Hematopoietic multipotent progenitor cell treated with erythropoietin and hydrocortisone succinate and interleukin-3 and kit ligand, for 4 days (in vitro differentiated cells): ENCODE measurements at regions not wholly inside any gene's neighbourhood (a gene's known extent, or its start where the extent isn't known, plus 50 kb on each side); places are given as distances from the start of the nearest gene placed in this dataset.
"Not testable (repeated sequence)": the region's sequence is repeated elsewhere in the genome, so short reads cannot be mapped to it uniquely, and the experiment has no call there.

Experiments
- DNase-seq: peaks from one replicate; pipeline ENCODE4 v3.0.0-alpha.2; 2015

- DNase-seq, result no peak
Measured at GRCh38 chr5:67917561-67917960, 298.0 kb upstream of the PIK3R1 start.

- no peak for DNase-seq
Measured at GRCh38 chr5:67910546-67910945, 305.0 kb upstream of the PIK3R1 start.

GRCh38 chr5:67908126-67908765, 307.3 kb upstream of the PIK3R1 start:
- DNase-seq, result no peak

- DNase-seq, result no peak
Measured at GRCh38 chr5:67904366-67904765, 311.2 kb upstream of the PIK3R1 start.

DNA sequence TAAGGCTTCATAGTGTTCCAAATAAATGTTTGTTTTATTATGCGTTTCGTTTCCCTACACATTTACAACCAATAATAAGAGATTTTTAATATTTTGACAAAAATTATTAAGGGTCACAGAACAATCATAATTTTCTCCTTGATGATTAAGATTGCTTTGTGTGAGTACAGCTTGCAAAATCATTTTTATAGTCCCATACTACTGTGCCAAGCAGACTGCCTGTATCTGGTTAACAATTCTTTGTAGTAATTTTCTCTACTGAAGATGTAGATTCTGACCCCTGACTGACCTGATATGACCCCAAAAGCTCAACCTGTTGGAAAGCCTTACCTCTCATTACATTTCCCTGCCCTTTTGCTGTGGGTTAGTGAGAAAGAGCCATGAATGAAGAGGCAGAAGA, 311.9 kb upstream of the PIK3R1 start:
- DNase-seq, result no peak

DNA sequence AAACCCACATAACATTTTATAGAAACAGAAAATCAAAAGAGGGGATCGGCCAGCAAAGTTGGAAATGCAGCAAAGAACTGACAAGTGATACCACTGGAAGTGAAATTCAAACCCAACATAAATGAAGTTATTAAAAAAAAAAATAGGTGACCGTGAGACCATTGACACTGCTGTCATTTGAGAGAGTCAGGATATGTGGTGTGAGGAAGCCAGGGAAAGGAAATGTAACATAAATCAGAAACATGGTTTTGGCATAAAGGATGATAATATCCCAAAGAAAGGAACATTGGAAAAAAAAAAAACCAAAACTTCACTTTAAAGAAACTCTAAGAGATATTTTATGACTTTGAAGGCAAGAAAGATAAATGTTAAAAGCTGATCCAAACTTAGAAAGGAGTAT, 312.4 kb upstream of the PIK3R1 start:
- DNase-seq, result no peak

- no peak for DNase-seq
Measured at GRCh38 chr5:67902497-67902830, 313.1 kb upstream of the PIK3R1 start.

- DNase-seq, result no peak
Measured at GRCh38 chr5:67901814-67902496, 313.6 kb upstream of the PIK3R1 start.

DNA sequence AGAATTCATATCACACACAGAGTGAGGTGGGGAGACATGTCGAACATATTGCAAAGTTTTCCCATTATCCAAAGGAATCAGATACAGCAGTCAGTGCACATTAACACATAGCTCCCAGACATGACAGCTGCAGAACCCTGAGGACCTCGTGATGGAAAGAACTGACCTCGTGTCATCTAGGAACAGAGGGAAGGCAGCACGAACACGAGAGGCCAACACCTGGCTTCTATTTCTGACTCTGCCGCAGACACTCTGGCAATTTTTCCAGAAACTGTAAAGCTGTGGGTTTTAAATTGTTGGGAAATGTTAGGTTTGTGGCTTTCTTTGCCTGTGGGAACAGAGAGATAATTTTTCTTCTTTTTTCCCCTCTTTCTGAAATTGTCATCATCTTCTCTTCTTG, 315.0 kb upstream of the PIK3R1 start:
- DNase-seq, result no peak

- no peak for DNase-seq
Measured at GRCh38 chr5:67897980-67898379, 317.6 kb upstream of the PIK3R1 start.

DNA sequence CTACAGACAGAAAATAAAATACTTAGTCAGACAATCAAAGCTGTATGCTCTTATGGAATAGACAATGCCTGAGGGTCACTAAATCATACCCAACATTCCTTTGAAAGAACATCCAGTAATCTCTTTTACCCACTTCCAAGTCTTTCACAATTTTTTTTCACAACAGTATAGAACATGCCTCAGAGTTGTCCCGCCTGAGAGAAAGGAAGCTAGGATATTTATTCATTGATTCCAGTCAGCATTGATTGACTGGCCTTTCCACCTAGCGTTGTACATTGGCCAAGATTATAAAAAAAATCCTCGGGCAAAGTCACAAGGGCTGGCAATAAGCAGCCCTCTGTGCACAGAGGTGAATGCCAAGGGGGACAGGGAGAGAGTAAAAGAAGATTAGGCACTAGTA, 318.1 kb upstream of the PIK3R1 start:
- no peak for DNase-seq

DNA sequence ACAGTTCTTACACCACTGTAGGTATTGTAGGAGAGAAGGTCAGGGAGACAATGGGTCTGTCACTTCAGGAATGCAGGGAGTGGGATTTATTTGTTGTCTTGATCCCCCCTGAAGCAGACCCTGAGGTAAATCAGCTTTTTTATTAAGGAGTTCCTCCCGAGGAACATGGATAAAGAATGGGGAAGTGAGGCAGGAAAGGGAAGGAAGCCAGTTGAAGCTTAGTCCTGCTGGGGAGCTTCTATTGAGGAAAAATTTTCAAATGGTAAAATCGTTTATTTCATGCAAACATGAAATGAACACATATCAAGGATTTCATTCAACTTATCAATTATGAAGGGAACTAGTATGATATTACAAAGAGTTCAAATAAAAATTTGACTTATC, 318.6 kb upstream of the PIK3R1 start:
- DNase-seq, result no peak

DNA sequence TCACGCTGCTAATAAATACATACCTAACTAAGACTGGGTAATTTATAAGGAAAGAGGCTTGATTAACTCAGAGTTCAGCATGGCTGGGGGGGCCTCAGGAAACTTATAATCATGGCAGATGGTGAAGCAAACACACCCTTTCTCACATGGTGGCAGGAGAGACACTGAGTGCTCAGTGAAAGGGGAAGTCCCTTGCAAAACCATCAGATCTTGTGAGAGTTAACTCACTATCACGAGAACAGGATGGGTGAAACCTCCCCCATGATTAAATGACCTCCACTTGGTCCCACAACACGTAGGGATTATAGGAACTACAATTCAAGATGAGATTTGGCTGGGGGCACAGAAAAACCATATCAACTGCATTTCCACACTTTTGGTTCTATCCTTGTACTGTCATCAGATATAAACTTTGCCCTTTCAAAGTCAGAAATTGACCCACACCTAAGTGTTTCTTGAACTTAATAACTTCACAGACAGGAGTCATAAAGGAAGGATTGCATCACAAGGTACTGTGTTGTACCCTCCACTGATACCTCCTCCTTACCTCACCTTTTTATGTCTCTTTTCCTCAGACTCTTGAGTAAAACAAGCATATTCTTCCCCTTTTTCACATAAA, 319.1 kb upstream of the PIK3R1 start:
- peak; percentile 48 for DNase-seq

DNA sequence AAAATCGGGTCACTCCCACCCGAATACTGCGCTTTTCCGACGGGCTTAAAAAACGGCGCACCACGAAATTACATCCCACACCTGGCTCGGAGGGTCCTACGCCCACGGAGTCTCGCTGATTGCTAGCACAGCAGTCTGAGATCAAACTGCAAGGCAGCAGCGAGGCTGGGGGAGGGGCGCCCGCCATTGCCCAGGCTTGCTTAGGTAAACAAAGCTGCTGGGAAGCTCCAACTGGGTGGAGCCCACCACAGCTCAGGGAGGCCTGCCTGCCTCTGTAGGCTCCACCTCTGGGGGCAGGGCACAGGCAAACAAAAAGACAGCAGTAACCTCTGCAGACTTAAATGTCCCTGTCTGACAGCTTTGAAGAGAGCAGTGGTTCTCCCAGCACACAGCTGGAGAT, 325.7 kb upstream of the PIK3R1 start:
- DNase-seq, result not testable (repeated sequence)

- peak; percentile 73 for DNase-seq
Measured at GRCh38 chr5:67887748-67888161, 327.8 kb upstream of the PIK3R1 start.

- no peak for DNase-seq
Measured at GRCh38 chr5:67886761-67887160, 328.8 kb upstream of the PIK3R1 start.

DNA sequence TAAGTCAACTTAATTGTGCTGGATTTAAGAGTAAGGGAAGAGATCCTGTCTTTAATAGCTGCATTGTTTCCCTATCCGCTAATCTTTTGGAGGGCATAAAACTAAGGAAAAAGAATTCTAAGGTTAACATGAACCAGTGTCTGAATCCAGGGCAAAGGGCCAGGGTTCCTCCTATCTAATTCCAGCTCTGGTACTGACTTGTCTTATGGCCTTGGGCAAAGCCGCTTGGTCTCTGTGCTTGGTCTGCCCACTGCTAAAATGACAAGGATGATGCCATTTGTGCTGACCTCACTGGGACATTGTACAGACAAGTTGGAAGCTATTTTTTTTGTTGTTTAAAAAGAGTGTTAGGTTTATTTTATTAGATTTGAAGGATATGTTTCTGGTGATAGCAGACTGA, 334.7 kb upstream of the PIK3R1 start:
- DNase-seq, result no peak

DNA sequence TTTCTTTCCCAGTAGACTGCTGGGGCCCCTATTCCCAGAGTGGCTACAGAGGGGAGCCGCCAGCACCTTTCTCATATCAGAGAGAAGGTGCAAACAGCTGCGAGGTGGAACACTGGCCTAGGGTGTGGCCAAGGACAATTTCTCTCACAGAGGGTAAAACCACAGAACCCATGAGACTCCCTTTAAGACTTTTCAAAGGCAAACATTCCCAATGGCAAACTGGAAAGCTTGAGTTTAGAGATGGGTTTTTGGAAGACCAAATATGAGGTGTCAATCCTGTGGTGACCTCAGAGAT, 335.1 kb upstream of the PIK3R1 start:
- no peak for DNase-seq

GRCh38 chr5:67879620-67880510, 335.7 kb upstream of the PIK3R1 start:
- peak; percentile 15 for DNase-seq

DNA sequence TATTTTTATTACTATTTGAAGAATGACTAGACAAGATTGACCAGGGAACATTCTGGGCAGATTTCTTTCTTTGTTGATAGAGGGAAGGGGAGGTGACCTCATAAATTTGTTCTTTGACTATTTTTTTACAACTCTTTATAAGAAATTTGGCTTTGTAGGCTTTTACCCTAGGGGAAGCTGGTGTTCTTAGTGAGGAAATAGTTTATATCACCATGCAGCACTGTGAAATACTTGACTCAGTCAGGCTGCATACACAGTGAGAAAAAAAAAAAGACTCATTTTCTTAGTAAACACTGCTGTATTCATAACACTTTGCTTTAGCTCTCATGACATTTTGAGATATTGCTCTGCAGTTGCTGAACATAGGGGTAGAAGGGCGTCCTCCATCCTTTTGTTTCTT, 336.6 kb upstream of the PIK3R1 start:
- DNase-seq, result no peak

DNA sequence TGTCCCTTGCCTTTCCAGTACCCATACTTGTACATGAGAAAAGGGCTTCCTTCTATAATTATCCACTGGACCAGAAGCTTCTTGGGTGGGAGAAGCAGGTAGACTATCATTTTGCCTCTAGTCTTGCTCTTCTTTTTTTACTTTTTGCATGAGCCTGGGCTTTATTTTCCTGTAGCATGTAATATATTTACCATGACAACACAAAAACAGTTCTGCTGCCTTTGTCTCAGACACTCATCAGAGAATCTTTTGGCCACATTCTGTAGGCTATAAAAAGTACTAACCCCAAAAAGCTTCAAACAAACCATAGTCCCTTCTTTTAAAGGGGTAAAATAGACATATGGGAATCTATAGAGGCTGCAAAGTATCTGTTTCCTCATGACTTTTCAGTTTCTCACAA, 339.2 kb upstream of the PIK3R1 start:
- DNase-seq, result no peak

DNA sequence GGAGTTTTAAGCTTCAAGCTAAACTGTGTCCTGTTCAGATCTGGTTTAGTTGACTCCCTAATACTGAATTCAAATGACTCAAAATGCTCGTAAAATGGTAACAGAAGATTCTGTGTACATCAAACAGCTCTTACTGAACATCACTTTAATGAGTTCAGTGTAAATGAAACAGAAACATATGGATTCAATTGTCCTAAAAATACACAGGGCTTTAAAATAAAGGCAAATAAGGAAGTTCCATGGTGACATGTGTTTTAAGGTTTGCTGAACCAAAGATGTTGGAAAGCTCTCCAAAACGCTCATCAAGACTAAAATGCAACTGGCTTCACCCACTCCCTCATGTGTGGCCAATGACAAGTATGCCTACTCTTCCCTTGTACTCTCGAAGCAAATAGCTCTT, 340.0 kb upstream of the PIK3R1 start:
- DNase-seq, result no peak

- peak; percentile 20 for DNase-seq
Measured at GRCh38 chr5:67873935-67874334, 341.6 kb upstream of the PIK3R1 start.

DNA sequence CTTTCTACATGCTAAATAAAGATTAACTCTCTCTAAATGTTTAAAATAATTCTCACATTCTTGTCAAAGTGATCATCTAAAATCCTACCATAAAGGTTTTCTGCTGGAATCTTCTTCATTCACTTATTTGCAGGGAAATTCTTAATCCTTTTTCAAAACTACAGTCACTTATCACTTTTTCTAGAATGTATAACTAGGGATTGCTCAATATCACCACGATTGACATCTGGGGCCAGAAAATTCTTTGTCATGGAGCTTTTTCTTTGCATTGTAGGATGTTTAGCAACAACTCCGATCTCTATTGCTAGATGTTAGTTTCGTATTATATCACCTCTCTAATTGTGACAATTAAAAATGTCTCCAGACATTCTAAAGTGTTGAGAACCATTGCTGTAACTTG, 344.9 kb upstream of the PIK3R1 start:
- peak; percentile 13 for DNase-seq
